ENCODE measurements at regions not wholly inside any gene's neighbourhood (a gene's known extent, or its start where the extent isn't known, plus 50 kb on each side); places are given as distances from the start of the nearest gene placed in this dataset.

- TF ChIP-seq ZNF318 (CRISPR knock-in tag; IDR thresholded peaks at IDR 0.05) (no peak), ZNF879 (CRISPR knock-in tag; IDR thresholded peaks at IDR 0.05) (no peak), ZNF430 (CRISPR knock-in tag; IDR thresholded peaks at IDR 0.05) (no peak), NR0B2 (CRISPR knock-in tag; IDR thresholded peaks at IDR 0.05) (no peak), ZNF644 (CRISPR knock-in tag; IDR thresholded peaks at IDR 0.05; ENCODE audit: low read depth) (peak; percentile 56; the same call in 1 of the 2 replicates), ZBTB3 (CRISPR knock-in tag; IDR thresholded peaks at IDR 0.05; ENCODE audit: borderline replicate concordance, low read depth) (no peak), ZSCAN9 (CRISPR knock-in tag; IDR thresholded peaks at IDR 0.05; ENCODE audit: borderline replicate concordance) (no peak), ZNF33B (CRISPR knock-in tag; IDR thresholded peaks at IDR 0.05) (no peak), ZFP1 (CRISPR knock-in tag; IDR thresholded peaks at IDR 0.05) (no peak), HMGXB4 (CRISPR knock-in tag; IDR thresholded peaks at IDR 0.05; ENCODE audit: borderline replicate concordance in 1 of 2, low read depth in 1 of 2) (no peak), ZNF7 (CRISPR knock-in tag; IDR thresholded peaks at IDR 0.05) (no peak), SMC3 (IDR thresholded peaks at IDR 0.05; ENCODE audit: low read length) (no peak), MLLT10 (CRISPR knock-in tag; IDR thresholded peaks at IDR 0.05) (no peak), ATF2 (CRISPR knock-in tag; IDR thresholded peaks at IDR 0.05) (no peak), ZNF605 (CRISPR knock-in tag; IDR thresholded peaks at IDR 0.05) (no peak), TEAD3 (CRISPR knock-in tag; optimal IDR thresholded peaks at IDR 0.05; ENCODE audit: borderline replicate concordance) (peak; percentile 13), MEIS2 (CRISPR knock-in tag; IDR thresholded peaks at IDR 0.05) (no peak), GFI1 (CRISPR knock-in tag; IDR thresholded peaks at IDR 0.05; ENCODE audit: borderline replicate concordance) (peak; percentile 76), IKZF4 (CRISPR knock-in tag; IDR thresholded peaks at IDR 0.05; ENCODE audit: borderline replicate concordance, low read depth, not compliant biosample characterization) (no peak), KLF6 (CRISPR knock-in tag; IDR thresholded peaks at IDR 0.05) (no peak), ZC3H13 (CRISPR knock-in tag; IDR thresholded peaks at IDR 0.05) (no peak)
Measured at GRCh38 chr7:156527458-156527890, 113.1 kb upstream of the RNF32 start (continued).

Measured in HepG2 (cell line).